ENCODE measurements at regions not wholly inside any gene's neighbourhood (a gene's known extent, or its start where the extent isn't known, plus 50 kb on each side); places are given as distances from the start of the nearest gene placed in this dataset.
"Not testable (repeated sequence)": the region's sequence is repeated elsewhere in the genome, so short reads cannot be mapped to it uniquely, and the experiment has no call there.

- H3K27ac Mint-ChIP-seq, result no peak overlapping the region
- DNase-seq (no peak), ATAC-seq (ENCODE audit: low read depth) (no peak)
- H3K4me3 Mint-ChIP-seq, result no peak overlapping the region
- H3K4me1 Mint-ChIP-seq, result no peaks in the 10 kb centered on the region
- H3K36me3 Mint-ChIP-seq, result no peaks in the 10 kb centered on the region
- H3K27me3 Mint-ChIP-seq, result no peaks in the 10 kb centered on the region
- POLR2A ChIA-PET, result no interaction called here
- H3K9me3 Mint-ChIP-seq, result peaks cover 9% of the 10 kb centered on the region
Observed at GRCh38 chr6:141195251-141195832, 937.4 kb upstream of the GJE1 start.

GRCh38 chr6:141183368-141183767, 949.4 kb upstream of the GJE1 start:
- POLR2A ChIA-PET, result no interaction called here
- DNase-seq, result no peak
- H3K27ac Mint-ChIP-seq, result no peak overlapping the region
- H3K4me3 Mint-ChIP-seq, result no peak overlapping the region
- H3K36me3 Mint-ChIP-seq, result peaks cover 2% of the 10 kb centered on the region
- H3K27me3 Mint-ChIP-seq, result no peaks in the 10 kb centered on the region
- peaks cover 12% of the 10 kb centered on the region for H3K9me3 Mint-ChIP-seq
- ATAC-seq (ENCODE audit: low read depth), result no peak
- no peaks in the 10 kb centered on the region for H3K4me1 Mint-ChIP-seq

GRCh38 chr6:141175458-141175857, 957.3 kb upstream of the GJE1 start:
- DNase-seq; H3K36me3 Mint-ChIP-seq; H3K4me1 Mint-ChIP-seq; ATAC-seq (ENCODE audit: low read depth); H3K9me3 Mint-ChIP-seq; H3K4me3 Mint-ChIP-seq; POLR2A ChIA-PET; H3K27me3 Mint-ChIP-seq; H3K27ac Mint-ChIP-seq: not testable (repeated sequence)

- no peak for DNase-seq
- no peak for ATAC-seq (ENCODE audit: low read depth)
- POLR2A ChIA-PET, result no interaction called here
- Mint-ChIP-seq H3K27me3 (no peaks in the 10 kb centered on the region), H3K4me1 (no peaks in the 10 kb centered on the region), H3K36me3 (no peaks in the 10 kb centered on the region), H3K9me3 (peaks cover 1% of the 10 kb centered on the region), H3K4me3 (no peak overlapping the region), H3K27ac (no peak overlapping the region)
Observed at GRCh38 chr6:141174932-141175331, 957.8 kb upstream of the GJE1 start.

- no peak for ATAC-seq (ENCODE audit: low read depth)
- no peak for DNase-seq
- Mint-ChIP-seq H3K27ac (no peak overlapping the region), H3K36me3 (no peaks in the 10 kb centered on the region), H3K9me3 (peaks cover 1% of the 10 kb centered on the region), H3K4me1 (no peaks in the 10 kb centered on the region), H3K27me3 (peaks cover 2% of the 10 kb centered on the region), H3K4me3 (no peak overlapping the region)
- POLR2A ChIA-PET, result no interaction called here
Observed at GRCh38 chr6:141173529-141173928, 959.2 kb upstream of the GJE1 start.

- Mint-ChIP-seq H3K27ac (no peak overlapping the region), H3K4me3 (no peak overlapping the region), H3K4me1 (no peaks in the 10 kb centered on the region), H3K9me3 (no peaks in the 10 kb centered on the region), H3K27me3 (peaks cover 4% of the 10 kb centered on the region), H3K36me3 (no peaks in the 10 kb centered on the region)
- DNase-seq (no peak), ATAC-seq (ENCODE audit: low read depth) (no peak)
- POLR2A ChIA-PET, result no interaction called here
Observed at GRCh38 chr6:141169419-141169818, 963.3 kb upstream of the GJE1 start.

- POLR2A ChIA-PET, result no interaction called here
- H3K36me3 Mint-ChIP-seq, result no peaks in the 10 kb centered on the region
- H3K4me1 Mint-ChIP-seq, result no peaks in the 10 kb centered on the region
- no peak overlapping the region for H3K27ac Mint-ChIP-seq
- H3K27me3 Mint-ChIP-seq, result peaks cover 4% of the 10 kb centered on the region
- ATAC-seq (ENCODE audit: low read depth) (no peak), DNase-seq (no peak)
- H3K9me3 Mint-ChIP-seq, result no peaks in the 10 kb centered on the region
- no peak overlapping the region for H3K4me3 Mint-ChIP-seq
Observed at GRCh38 chr6:141167945-141168344, 964.8 kb upstream of the GJE1 start.

- no peak overlapping the region for H3K27ac Mint-ChIP-seq
- H3K36me3 Mint-ChIP-seq, result no peaks in the 10 kb centered on the region
- no peak for DNase-seq
- ATAC-seq (ENCODE audit: low read depth), result no peak
- no peaks in the 10 kb centered on the region for H3K9me3 Mint-ChIP-seq
- POLR2A ChIA-PET, result no interaction called here
- H3K27me3 Mint-ChIP-seq, result peaks cover 6% of the 10 kb centered on the region
- no peaks in the 10 kb centered on the region for H3K4me1 Mint-ChIP-seq
- no peak overlapping the region for H3K4me3 Mint-ChIP-seq
Observed at GRCh38 chr6:141165002-141165665, 967.6 kb upstream of the GJE1 start.

- H3K9me3 Mint-ChIP-seq, result no peaks in the 10 kb centered on the region
- no peak overlapping the region for H3K27ac Mint-ChIP-seq
- no peak for DNase-seq
- no peak for ATAC-seq (ENCODE audit: low read depth)
- no peaks in the 10 kb centered on the region for H3K4me1 Mint-ChIP-seq
- POLR2A ChIA-PET, result no interaction called here
- peaks cover 4% of the 10 kb centered on the region for H3K27me3 Mint-ChIP-seq
- no peak overlapping the region for H3K4me3 Mint-ChIP-seq
- no peaks in the 10 kb centered on the region for H3K36me3 Mint-ChIP-seq
Observed at GRCh38 chr6:141164042-141164743, 968.5 kb upstream of the GJE1 start.

- Mint-ChIP-seq H3K27me3 (peaks cover 4% of the 10 kb centered on the region), H3K9me3 (no peaks in the 10 kb centered on the region), H3K4me3 (no peak overlapping the region), H3K36me3 (no peaks in the 10 kb centered on the region), H3K4me1 (no peaks in the 10 kb centered on the region), H3K27ac (no peak overlapping the region)
- POLR2A ChIA-PET, result no interaction called here
- ATAC-seq (ENCODE audit: low read depth), result no peak
- no peak for DNase-seq
Observed at GRCh38 chr6:141163107-141163506, 969.6 kb upstream of the GJE1 start.

- no peak for DNase-seq
- peaks cover 1% of the 10 kb centered on the region for H3K9me3 Mint-ChIP-seq
- H3K4me1 Mint-ChIP-seq, result no peaks in the 10 kb centered on the region
- peaks cover 2% of the 10 kb centered on the region for H3K27me3 Mint-ChIP-seq
- no peak for ATAC-seq (ENCODE audit: low read depth)
- no peak overlapping the region for H3K27ac Mint-ChIP-seq
- H3K36me3 Mint-ChIP-seq, result no peaks in the 10 kb centered on the region
- POLR2A ChIA-PET, result no interaction called here
- H3K4me3 Mint-ChIP-seq, result no peak overlapping the region
Observed at GRCh38 chr6:141158740-141159139, 974.0 kb upstream of the GJE1 start.

GRCh38 chr6:141153563-141153962, 979.2 kb upstream of the GJE1 start:
- H3K36me3 Mint-ChIP-seq, result no peaks in the 10 kb centered on the region
- no peaks in the 10 kb centered on the region for H3K27me3 Mint-ChIP-seq
- ATAC-seq (ENCODE audit: low read depth) (no peak), DNase-seq (no peak)
- no peaks in the 10 kb centered on the region for H3K4me1 Mint-ChIP-seq
- POLR2A ChIA-PET, result no interaction called here
- no peak overlapping the region for H3K27ac Mint-ChIP-seq
- peaks cover 1% of the 10 kb centered on the region for H3K9me3 Mint-ChIP-seq
- H3K4me3 Mint-ChIP-seq, result no peak overlapping the region

- Mint-ChIP-seq H3K27ac (no peak overlapping the region), H3K9me3 (peaks cover 4% of the 10 kb centered on the region), H3K4me3 (no peak overlapping the region)
Observed at GRCh38 chr6:141152951-141153350, 979.8 kb upstream of the GJE1 start.

GRCh38 chr6:141151710-141152417, 980.9 kb upstream of the GJE1 start:
- Mint-ChIP-seq H3K4me3 (no peak overlapping the region), H3K27ac (no peak overlapping the region), H3K9me3 (peaks cover 4% of the 10 kb centered on the region), H3K4me1 (no peaks in the 10 kb centered on the region), H3K27me3 (no peaks in the 10 kb centered on the region), H3K36me3 (no peaks in the 10 kb centered on the region)
- ATAC-seq (ENCODE audit: low read depth) (no peak), DNase-seq (no peak)
- POLR2A ChIA-PET, result no interaction called here

More at GRCh38 chr6:141152951-141153350, 979.8 kb upstream of the GJE1 start:
- ATAC-seq (ENCODE audit: low read depth) (no peak), DNase-seq (no peak)
- H3K36me3 Mint-ChIP-seq, result no peaks in the 10 kb centered on the region
- no peaks in the 10 kb centered on the region for H3K27me3 Mint-ChIP-seq
- no peaks in the 10 kb centered on the region for H3K4me1 Mint-ChIP-seq
- POLR2A ChIA-PET, result no interaction called here

Measured in activated naive CD8-positive, alpha-beta T cell treated with anti-CD3 and anti-CD28 coated beads, Interleukin-2, amount 10 ng/mL, durations not matched to agents 7 days and 5 days (primary cell).